GM23248 (cell line): ENCODE measurements at regions not wholly inside any gene's neighbourhood (a gene's known extent, or its start where the extent isn't known, plus 50 kb on each side); places are given as distances from the start of the nearest gene placed in this dataset.
"Not testable (repeated sequence)": the region's sequence is repeated elsewhere in the genome, so short reads cannot be mapped to it uniquely, and the experiment has no call there.

Experiments
- EZH2 ChIP-seq: fragments of 200-600 bp; sonication (generic); IDR thresholded peaks from 2 replicates; pipeline ENCODE4 v1.6.1; 2018; ENCODE audit warnings: antibody characterized with exemption, mild to moderate bottlenecking; ENCODE audit not compliant: insufficient read depth, poor library complexity, severe bottlenecking
- EZH2phosphoT487 ChIP-seq: fragments of 200-600 bp; sonication (generic); IDR thresholded peaks from 2 replicates; pipeline ENCODE4 v1.6.1; 2018; ENCODE audit warnings: antibody characterized with exemption, moderate library complexity, mild to moderate bottlenecking, low read depth; ENCODE audit not compliant: insufficient read depth

DNA sequence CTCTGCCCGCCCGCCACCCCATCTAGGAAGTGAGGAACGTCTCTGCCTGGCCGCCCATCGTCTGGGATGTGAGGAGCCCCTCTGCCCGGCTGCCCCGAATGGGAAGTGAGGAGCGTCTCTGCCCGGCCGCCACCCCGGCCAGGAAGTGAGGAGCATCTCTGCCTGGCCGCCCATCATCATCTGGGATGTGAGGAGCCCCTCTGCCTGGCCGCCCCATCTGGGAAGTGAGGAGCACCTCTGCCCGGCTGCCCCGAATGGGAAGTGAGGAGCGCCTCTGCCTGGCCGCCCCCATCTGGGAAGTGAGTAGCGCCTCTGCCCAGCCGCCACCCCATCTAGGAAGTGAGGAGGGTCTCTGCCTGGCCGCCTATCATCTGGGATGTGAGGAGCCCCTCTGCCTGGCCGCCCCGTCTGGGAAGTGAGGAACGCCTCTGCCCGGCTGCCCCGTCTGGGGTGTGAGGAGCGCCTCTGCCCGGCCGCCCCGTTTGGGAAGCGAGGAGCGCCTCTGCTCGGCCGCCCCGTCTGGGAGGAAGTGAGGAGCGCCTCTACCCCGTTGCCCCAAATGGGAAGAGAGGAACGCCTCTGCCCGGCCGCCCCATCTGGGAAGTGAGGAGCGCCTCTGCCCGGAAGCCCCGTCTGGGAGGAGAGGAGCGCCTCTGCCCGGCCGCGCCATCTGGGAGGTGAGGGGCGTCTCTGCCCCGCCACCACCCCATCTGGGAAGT, 113.8 kb upstream of the CES5A start:
- TF ChIP-seq EZH2phosphoT487, EZH2: not testable (repeated sequence)
